H9 (cell line): ENCODE measurements at regions not wholly inside any gene's neighbourhood (a gene's known extent, or its start where the extent isn't known, plus 50 kb on each side); places are given as distances from the start of the nearest gene placed in this dataset.

Experiments
- DNase-seq: peaks from one replicate; pipeline ENCODE4 v3.0.0-alpha.2; 2017
- H2AFZ ChIP-seq: one replicate; pipeline ENCODE4 v1.6.1; 2013; ENCODE audit warnings: mild to moderate bottlenecking, low read length, control low read depth, moderate library complexity
- H2AK5ac ChIP-seq: 2 replicates; pipeline ENCODE4 v1.6.1; 2013; ENCODE audit warnings: low read length, control low read depth, mixed read lengths; ENCODE audit not compliant: insufficient read length
- H2BK120ac ChIP-seq: one replicate; pipeline ENCODE4 v1.6.1; 2013; ENCODE audit warnings: low read depth, mild to moderate bottlenecking, low read length, control low read depth, inconsistent platforms; ENCODE audit not compliant: poor library complexity, severe bottlenecking
- H2BK12ac ChIP-seq: 2 replicates; pipeline ENCODE4 v1.6.1; 2013; ENCODE audit warnings: low read length, control low read depth, mixed read lengths, low read depth; ENCODE audit not compliant: insufficient read length
- H2BK15ac ChIP-seq: 2 replicates; pipeline ENCODE4 v1.6.1; 2013; ENCODE audit warnings: low read depth, low read length, control low read depth
- H2BK20ac ChIP-seq: one replicate; pipeline ENCODE4 v1.6.1; 2013; ENCODE audit warnings: low read depth, mild to moderate bottlenecking, low read length, control low read depth, inconsistent platforms; ENCODE audit not compliant: poor library complexity, severe bottlenecking
- H2BK5ac ChIP-seq: 2 replicates; pipeline ENCODE4 v1.6.1; 2013; ENCODE audit warnings: low read length, control low read depth, mixed read lengths; ENCODE audit not compliant: insufficient read length
- H3K14ac ChIP-seq: 2 replicates; pipeline ENCODE4 v1.6.1; 2013; ENCODE audit warnings: low read length, control low read depth; ENCODE audit not compliant: insufficient read depth
- H3K18ac ChIP-seq: 2 replicates; pipeline ENCODE4 v1.6.1; 2013; ENCODE audit warnings: low read depth, mild to moderate bottlenecking, mixed read lengths, low read length, control low read depth; ENCODE audit not compliant: insufficient read length
- H3K23ac ChIP-seq: 2 replicates; pipeline ENCODE4 v1.6.1; 2013; ENCODE audit warnings: low read length, control low read depth, mixed read lengths, low read depth; ENCODE audit not compliant: insufficient read length
- H3K23me2 ChIP-seq: 2 replicates; pipeline ENCODE4 v1.6.1; 2013; ENCODE audit warnings: low read depth, mild to moderate bottlenecking, mixed read lengths, low read length, control low read depth; ENCODE audit not compliant: insufficient read length, poor library complexity, severe bottlenecking
- H3K27ac ChIP-seq: 2 replicates; pipeline ENCODE4 v1.5.1; 2013; ENCODE audit warnings: low read length, control low read depth, mixed read lengths, low read depth; ENCODE audit not compliant: insufficient read length
- H3K27me3 ChIP-seq: 2 replicates; pipeline ENCODE4 v1.6.1; 2013; ENCODE audit warnings: low read length, control low read depth, inconsistent platforms; ENCODE audit not compliant: insufficient read depth
- H3K4ac ChIP-seq: 2 replicates; pipeline ENCODE4 v1.6.1; 2013; ENCODE audit warnings: low read depth, mild to moderate bottlenecking, control low read depth, inconsistent platforms, low read length, moderate library complexity
- H3K4me1 ChIP-seq: 2 replicates; pipeline ENCODE4 v1.6.1; 2013; ENCODE audit warnings: low read length, control low read depth, inconsistent platforms; ENCODE audit not compliant: insufficient read depth
- H3K4me2 ChIP-seq: 2 replicates; pipeline ENCODE4 v1.6.1; 2013; ENCODE audit warnings: low read length, control low read depth, mixed read lengths; ENCODE audit not compliant: insufficient read length, insufficient read depth
- H3K56ac ChIP-seq: 2 replicates; pipeline ENCODE4 v1.6.1; 2013; ENCODE audit warnings: low read depth, mild to moderate bottlenecking, mixed read lengths, low read length, control low read depth; ENCODE audit not compliant: insufficient read length
- H3K79me1 ChIP-seq: 2 replicates; pipeline ENCODE4 v1.6.1; 2013; ENCODE audit warnings: low read depth, mild to moderate bottlenecking, moderate library complexity, low read length, control low read depth, inconsistent platforms; ENCODE audit not compliant: insufficient read depth, poor library complexity, severe bottlenecking
- H3K79me2 ChIP-seq: 2 replicates; pipeline ENCODE4 v1.6.1; 2013; ENCODE audit warnings: low read length, control low read depth, inconsistent platforms; ENCODE audit not compliant: insufficient read depth
- H3K9ac ChIP-seq: 2 replicates; pipeline ENCODE4 v1.6.1; 2013; ENCODE audit warnings: low read length, control low read depth, mixed read lengths; ENCODE audit not compliant: insufficient read length; ENCODE audit errors: extremely low read depth
- H3K9me3 ChIP-seq: one replicate; pipeline ENCODE4 v1.6.1; 2013; ENCODE audit warnings: low read depth, low read length, inconsistent platforms; ENCODE audit not compliant: control insufficient read depth
- H3T11ph ChIP-seq: one replicate; pipeline ENCODE4 v1.6.1; 2013; ENCODE audit warnings: mild to moderate bottlenecking, low read length, control low read depth, inconsistent platforms
- H4K20me1 ChIP-seq: one replicate; pipeline ENCODE4 v1.6.1; 2013; ENCODE audit not compliant: control insufficient read depth, insufficient read length, insufficient read depth
- H4K5ac ChIP-seq: 2 replicates; pipeline ENCODE4 v1.6.1; 2013; ENCODE audit warnings: low read depth, mild to moderate bottlenecking, mixed read lengths, low read length, control low read depth; ENCODE audit not compliant: insufficient read length
- H4K8ac ChIP-seq: replicated peaks from 2 replicates; pipeline ENCODE4 v1.6.1; 2013; ENCODE audit warnings: low read length, control low read depth, mixed read lengths, low read depth; ENCODE audit not compliant: insufficient read length
- H4K91ac ChIP-seq: 2 replicates; pipeline ENCODE4 v1.6.1; 2013; ENCODE audit warnings: low read depth, mild to moderate bottlenecking, moderate library complexity, mixed read lengths, low read length, control low read depth; ENCODE audit not compliant: insufficient read length
- H3K27ac Mint-ChIP-seq, 3 experiments: 2 replicates in 2 of 3; 3 replicates in 1 of 3; pipeline ENCODE4 v1.8.0; 2020 to 2021; ENCODE audit warnings: mixed read lengths in 3 of 3, mild to moderate bottlenecking in 1 of 3, moderate library complexity in 1 of 3
- H3K27me3 Mint-ChIP-seq: 2 replicates; pipeline ENCODE4 v1.8.0; 2021; ENCODE audit warnings: low read depth, mild to moderate bottlenecking, moderate library complexity, mixed read lengths
- H3K36me3 Mint-ChIP-seq, 3 experiments: 2 replicates in 2 of 3; 3 replicates in 1 of 3; pipeline ENCODE4 v1.8.0; 2020 to 2021; ENCODE audit warnings: low read depth in 3 of 3, mixed read lengths in 3 of 3; ENCODE audit not compliant: insufficient read depth in 1 of 3
- H3K4me1 Mint-ChIP-seq, 2 experiments: 2 replicates each; pipeline ENCODE4 v1.8.0; 2020; ENCODE audit warnings: mixed read lengths in 2 of 2
- H3K4me3 Mint-ChIP-seq, 2 experiments: 2 replicates in 1 of 2; 3 replicates in 1 of 2; pipeline ENCODE4 v1.8.0; 2020 to 2021; ENCODE audit warnings: mild to moderate bottlenecking in 2 of 2, mixed read lengths in 2 of 2, moderate library complexity in 1 of 2
- H3K9me3 Mint-ChIP-seq, 2 experiments: 2 replicates in 1 of 2; 3 replicates in 1 of 2; pipeline ENCODE4 v1.8.0; 2020; ENCODE audit warnings: mild to moderate bottlenecking in 2 of 2, mixed read lengths in 2 of 2, moderate library complexity in 1 of 2
- WGBS: extraction: QIAGEN DNeasy Blood & Tissue Kit; methylation state at CpG from one replicate; pipeline ENCODE4 v1.1.7; 2013; ENCODE audit warnings: missing lambda C conversion rate, low lambda C conversion rate, mixed read lengths; ENCODE audit not compliant: insufficient read length; ENCODE audit errors: extremely low coverage; 5-methylcytosine and 5-hydroxymethylcytosine counted together
- TF ChIP-seq, protein P1 (sequence below): fragments of 200-600 bp; sonication (generic); conservative IDR thresholded peaks from 3 replicates; pipeline ENCODE4 v1.8.0; 2021; ENCODE audit warnings: antibody characterized with exemption, mild to moderate bottlenecking

DNA sequence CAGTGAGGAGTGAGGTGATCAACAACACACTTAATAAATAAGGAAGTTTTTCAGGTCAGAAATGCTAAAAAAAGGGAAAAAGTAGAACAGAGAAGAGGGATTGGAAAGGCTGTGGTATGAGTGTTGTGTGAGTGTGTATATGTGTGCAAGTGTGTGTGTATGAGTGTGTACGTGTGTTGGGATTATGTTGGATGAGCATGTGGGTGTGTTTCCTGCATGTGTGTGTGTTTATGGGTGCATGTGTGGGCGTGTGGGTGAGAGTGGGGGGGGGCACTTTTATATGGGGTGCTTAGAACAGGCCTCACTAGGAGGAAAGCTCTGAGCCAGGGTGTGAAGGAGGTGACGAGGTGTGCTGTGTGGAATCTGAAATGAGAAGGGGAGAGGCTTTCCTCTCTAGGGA, 116.8 kb upstream of the SLC22A23 start:
- H3K27me3 Mint-ChIP-seq = peaks cover 3% of the 10 kb centered on the region
- H4K5ac ChIP-seq = no peak overlapping the region
- H3K4ac ChIP-seq = no peak overlapping the region
- no peak for DNase-seq
- H2BK5ac ChIP-seq = no peak overlapping the region
- no peak overlapping the region for H2BK12ac ChIP-seq
- TF ChIP-seq, protein P1, sequence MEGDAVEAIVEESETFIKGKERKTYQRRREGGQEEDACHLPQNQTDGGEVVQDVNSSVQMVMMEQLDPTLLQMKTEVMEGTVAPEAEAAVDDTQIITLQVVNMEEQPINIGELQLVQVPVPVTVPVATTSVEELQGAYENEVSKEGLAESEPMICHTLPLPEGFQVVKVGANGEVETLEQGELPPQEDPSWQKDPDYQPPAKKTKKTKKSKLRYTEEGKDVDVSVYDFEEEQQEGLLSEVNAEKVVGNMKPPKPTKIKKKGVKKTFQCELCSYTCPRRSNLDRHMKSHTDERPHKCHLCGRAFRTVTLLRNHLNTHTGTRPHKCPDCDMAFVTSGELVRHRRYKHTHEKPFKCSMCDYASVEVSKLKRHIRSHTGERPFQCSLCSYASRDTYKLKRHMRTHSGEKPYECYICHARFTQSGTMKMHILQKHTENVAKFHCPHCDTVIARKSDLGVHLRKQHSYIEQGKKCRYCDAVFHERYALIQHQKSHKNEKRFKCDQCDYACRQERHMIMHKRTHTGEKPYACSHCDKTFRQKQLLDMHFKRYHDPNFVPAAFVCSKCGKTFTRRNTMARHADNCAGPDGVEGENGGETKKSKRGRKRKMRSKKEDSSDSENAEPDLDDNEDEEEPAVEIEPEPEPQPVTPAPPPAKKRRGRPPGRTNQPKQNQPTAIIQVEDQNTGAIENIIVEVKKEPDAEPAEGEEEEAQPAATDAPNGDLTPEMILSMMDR = no peak
- H3K23ac ChIP-seq = no peak overlapping the region
- no peaks in the 10 kb centered on the region for H3K79me2 ChIP-seq
- no peaks in the 10 kb centered on the region for H3K27me3 ChIP-seq
- H3K9ac ChIP-seq = no peak overlapping the region
- no peaks in the 10 kb centered on the region for H4K20me1 ChIP-seq
- H3K36me3 Mint-ChIP-seq = no peaks in the 10 kb centered on the region
- no peak overlapping the region for H3K56ac ChIP-seq
- H3K18ac ChIP-seq = no peak overlapping the region
- 100% methylated on average over 1 of the region's 3 CpGs for WGBS
- H3K9me3 Mint-ChIP-seq = no peaks in the 10 kb centered on the region
- H4K91ac ChIP-seq = no peak overlapping the region
- peaks cover 18 to 23% of the 10 kb centered on the region in 2 experiments for H3K4me1 Mint-ChIP-seq
- H3K27ac ChIP-seq = no peak overlapping the region
- H3T11ph ChIP-seq = no peak overlapping the region
- H2BK15ac ChIP-seq = no peak overlapping the region
- no peak overlapping the region for H2AFZ ChIP-seq
- H2AK5ac ChIP-seq = no peak overlapping the region
- H3K14ac ChIP-seq = no peak overlapping the region
- H2BK20ac ChIP-seq = no peak overlapping the region
- H3K4me2 ChIP-seq = no peak overlapping the region
- no peaks in the 10 kb centered on the region for H3K9me3 ChIP-seq
- H3K4me3 Mint-ChIP-seq = no peak overlapping the region
- no peak overlapping the region; a peak in 1 of 7 replicates for H3K27ac Mint-ChIP-seq
- H3K23me2 ChIP-seq = no peaks in the 10 kb centered on the region
- H4K8ac ChIP-seq = no peak overlapping the region
- H2BK120ac ChIP-seq = no peak overlapping the region
- no peaks in the 10 kb centered on the region for H3K79me1 ChIP-seq
- no peaks in the 10 kb centered on the region for H3K4me1 ChIP-seq
